ENCODE measurements at regions not wholly inside any gene's neighbourhood (a gene's known extent, or its start where the extent isn't known, plus 50 kb on each side); places are given as distances from the start of the nearest gene placed in this dataset.

DNA sequence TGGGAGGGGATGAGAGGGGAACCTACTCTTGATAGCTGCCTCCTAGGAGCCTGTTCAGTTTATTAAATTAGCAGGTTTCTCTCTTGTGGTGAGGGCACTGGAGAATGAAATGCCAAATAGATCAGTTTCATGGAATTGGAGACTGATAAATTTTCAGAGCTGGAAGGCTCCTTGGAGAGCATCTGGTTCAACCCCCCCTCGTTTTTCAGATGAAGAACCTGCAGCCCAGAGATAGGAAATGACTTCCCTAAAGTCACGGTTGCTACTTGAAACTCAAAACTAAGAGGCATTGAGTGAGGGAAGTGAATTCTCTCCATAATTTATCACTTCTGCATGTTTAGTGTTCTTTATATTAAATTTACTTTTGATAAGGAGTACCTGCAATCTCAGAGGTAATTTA is 366.0 kb upstream of the CCL2 start (continued):
- TF ChIP-seq, protein P1, sequence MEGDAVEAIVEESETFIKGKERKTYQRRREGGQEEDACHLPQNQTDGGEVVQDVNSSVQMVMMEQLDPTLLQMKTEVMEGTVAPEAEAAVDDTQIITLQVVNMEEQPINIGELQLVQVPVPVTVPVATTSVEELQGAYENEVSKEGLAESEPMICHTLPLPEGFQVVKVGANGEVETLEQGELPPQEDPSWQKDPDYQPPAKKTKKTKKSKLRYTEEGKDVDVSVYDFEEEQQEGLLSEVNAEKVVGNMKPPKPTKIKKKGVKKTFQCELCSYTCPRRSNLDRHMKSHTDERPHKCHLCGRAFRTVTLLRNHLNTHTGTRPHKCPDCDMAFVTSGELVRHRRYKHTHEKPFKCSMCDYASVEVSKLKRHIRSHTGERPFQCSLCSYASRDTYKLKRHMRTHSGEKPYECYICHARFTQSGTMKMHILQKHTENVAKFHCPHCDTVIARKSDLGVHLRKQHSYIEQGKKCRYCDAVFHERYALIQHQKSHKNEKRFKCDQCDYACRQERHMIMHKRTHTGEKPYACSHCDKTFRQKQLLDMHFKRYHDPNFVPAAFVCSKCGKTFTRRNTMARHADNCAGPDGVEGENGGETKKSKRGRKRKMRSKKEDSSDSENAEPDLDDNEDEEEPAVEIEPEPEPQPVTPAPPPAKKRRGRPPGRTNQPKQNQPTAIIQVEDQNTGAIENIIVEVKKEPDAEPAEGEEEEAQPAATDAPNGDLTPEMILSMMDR (IDR thresholded peaks at IDR 0.05; ENCODE audit: low read depth, low read length, missing input control) = no peak
- TF ChIP-seq YY1 (IDR thresholded peaks at IDR 0.05) (no peak), HNF4A (conservative IDR thresholded peaks at IDR 0.05) (no peak), FOXA2 (IDR thresholded peaks at IDR 0.05) (no peak), FOXA1 (IDR thresholded peaks at IDR 0.05) (no peak)
- TF ChIP-seq, protein P2, sequence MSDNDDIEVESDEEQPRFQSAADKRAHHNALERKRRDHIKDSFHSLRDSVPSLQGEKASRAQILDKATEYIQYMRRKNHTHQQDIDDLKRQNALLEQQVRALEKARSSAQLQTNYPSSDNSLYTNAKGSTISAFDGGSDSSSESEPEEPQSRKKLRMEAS (IDR thresholded peaks at IDR 0.05) = no peak
- TF ChIP-seq, protein P3, sequence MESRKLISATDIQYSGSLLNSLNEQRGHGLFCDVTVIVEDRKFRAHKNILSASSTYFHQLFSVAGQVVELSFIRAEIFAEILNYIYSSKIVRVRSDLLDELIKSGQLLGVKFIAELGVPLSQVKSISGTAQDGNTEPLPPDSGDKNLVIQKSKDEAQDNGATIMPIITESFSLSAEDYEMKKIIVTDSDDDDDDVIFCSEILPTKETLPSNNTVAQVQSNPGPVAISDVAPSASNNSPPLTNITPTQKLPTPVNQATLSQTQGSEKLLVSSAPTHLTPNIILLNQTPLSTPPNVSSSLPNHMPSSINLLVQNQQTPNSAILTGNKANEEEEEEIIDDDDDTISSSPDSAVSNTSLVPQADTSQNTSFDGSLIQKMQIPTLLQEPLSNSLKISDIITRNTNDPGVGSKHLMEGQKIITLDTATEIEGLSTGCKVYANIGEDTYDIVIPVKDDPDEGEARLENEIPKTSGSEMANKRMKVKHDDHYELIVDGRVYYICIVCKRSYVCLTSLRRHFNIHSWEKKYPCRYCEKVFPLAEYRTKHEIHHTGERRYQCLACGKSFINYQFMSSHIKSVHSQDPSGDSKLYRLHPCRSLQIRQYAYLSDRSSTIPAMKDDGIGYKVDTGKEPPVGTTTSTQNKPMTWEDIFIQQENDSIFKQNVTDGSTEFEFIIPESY (IDR thresholded peaks at IDR 0.05) = no peak
- TF ChIP-seq, protein P4, sequence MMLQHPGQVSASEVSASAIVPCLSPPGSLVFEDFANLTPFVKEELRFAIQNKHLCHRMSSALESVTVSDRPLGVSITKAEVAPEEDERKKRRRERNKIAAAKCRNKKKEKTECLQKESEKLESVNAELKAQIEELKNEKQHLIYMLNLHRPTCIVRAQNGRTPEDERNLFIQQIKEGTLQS (IDR thresholded peaks at IDR 0.05) = no peak

DNA sequence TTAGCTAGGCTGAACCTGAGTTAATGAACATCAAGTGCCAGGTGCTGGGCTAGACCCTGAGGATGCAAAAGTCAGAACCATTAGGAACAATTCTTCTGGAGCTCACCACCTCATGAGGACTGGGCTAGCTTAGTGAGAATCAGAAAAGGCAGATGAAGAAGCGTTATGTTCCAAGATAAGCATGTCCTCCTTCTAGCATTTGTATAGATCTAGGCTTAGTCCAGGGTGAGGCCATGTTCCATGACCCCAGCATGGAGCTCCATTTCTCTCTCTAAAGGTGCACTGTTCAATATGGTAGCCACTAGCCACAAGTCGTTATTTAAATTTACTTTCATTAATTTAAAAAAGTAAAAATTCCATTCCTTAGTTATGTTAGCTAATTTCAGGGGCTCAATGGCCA is 365.3 kb upstream of the CCL2 start:
- no peak for DNase-seq (ENCODE audit: low spot score)
- no peaks in the 10 kb centered on the region for H3K36me3 ChIP-seq (ENCODE audit: control insufficient read depth in 4 of 4, insufficient read depth in 3 of 4, low read depth in 1 of 4, low read length in 3 of 4)
- TF ChIP-seq GABPA (IDR thresholded peaks at IDR 0.05 in 1 of 2, conservative IDR thresholded peaks at IDR 0.05 in 1 of 2) = no peak
- no peak for TF ChIP-seq JUND (IDR thresholded peaks at IDR 0.05)
- H3K27me3 ChIP-seq (ENCODE audit: control insufficient read depth in 4 of 4, insufficient read depth in 4 of 4, low read length in 3 of 4) = peaks cover 0 to 9% (median 0%) of the 10 kb centered on the region in 4 donors
- H3K27ac ChIP-seq (ENCODE audit: low read depth in 1 of 2, low read length in 2 of 2) = no peak overlapping the region
- WGBS = 82% methylated on average over 2 of the region's 2 CpGs
- H3K4me3 ChIP-seq (ENCODE audit: low read depth in 1 of 3, low read length in 3 of 3) = no peak overlapping the region
- no peak overlapping the region for H3K9ac ChIP-seq (ENCODE audit: low read depth in 1 of 2, low read length in 2 of 2)
- H3K9me3 ChIP-seq (ENCODE audit: control insufficient read depth in 4 of 4, low read length in 3 of 4) = no peaks in the 10 kb centered on the region
- no peaks in the 10 kb centered on the region for H3K4me1 ChIP-seq (ENCODE audit: control insufficient read depth in 4 of 4, insufficient read depth in 4 of 4, low read length in 3 of 4)

DNA sequence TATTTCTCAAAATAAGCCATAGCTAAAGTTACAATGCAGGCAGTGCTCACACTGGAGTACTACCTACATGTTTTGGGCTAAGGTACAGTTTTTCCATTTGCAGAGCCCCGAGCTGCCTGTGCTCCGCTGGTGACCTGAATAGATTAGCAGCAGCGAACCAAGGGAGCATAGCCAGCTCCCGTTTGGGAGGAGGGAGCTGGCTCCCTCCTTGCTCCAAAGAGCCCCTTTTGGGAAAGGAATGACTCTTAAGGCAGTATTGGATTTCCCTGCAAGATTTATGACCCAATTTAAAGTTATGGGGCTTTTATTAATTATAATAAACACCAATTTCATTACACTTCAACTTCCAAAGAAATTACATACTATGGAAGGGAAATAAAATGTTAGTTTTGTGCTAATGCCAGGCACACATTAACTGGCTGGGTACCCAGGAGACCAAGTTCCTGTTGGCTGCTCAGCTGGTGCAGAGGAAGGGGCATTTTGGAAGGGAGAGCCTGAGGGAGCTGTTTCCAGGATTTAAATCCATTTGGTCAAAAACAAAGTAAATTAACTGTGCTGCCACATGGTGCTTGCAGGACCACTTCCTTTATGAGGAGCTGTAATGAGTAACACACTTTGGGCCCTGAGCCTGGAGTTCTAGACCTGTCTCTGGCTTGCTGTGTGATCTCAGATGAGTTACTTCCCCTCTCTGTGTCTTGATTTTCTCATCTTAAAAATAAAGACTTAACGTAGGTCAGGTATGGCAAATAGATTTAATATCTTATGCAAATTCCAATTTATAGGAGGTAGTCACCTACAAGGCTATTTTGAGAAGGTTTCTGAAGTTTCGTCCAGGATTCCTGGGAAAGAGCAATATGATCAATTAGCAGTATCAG is 362.1 kb upstream of the CCL2 start:
- Histone ChIP-seq H3K9ac (ENCODE audit: low read depth in 1 of 2, low read length in 2 of 2) (no peak overlapping the region), H3K27ac (ENCODE audit: low read depth in 1 of 2, low read length in 2 of 2) (no peak overlapping the region), H3K36me3 (ENCODE audit: control insufficient read depth in 4 of 4, insufficient read depth in 3 of 4, low read depth in 1 of 4, low read length in 3 of 4) (no peaks in the 10 kb centered on the region), H3K4me1 (ENCODE audit: control insufficient read depth in 4 of 4, insufficient read depth in 4 of 4, low read length in 3 of 4) (no peaks in the 10 kb centered on the region), H3K9me3 (ENCODE audit: control insufficient read depth in 4 of 4, low read length in 3 of 4) (no peaks in the 10 kb centered on the region), H3K27me3 (ENCODE audit: control insufficient read depth in 4 of 4, insufficient read depth in 4 of 4, low read length in 3 of 4) (peaks cover 0 to 6% (median 4%) of the 10 kb centered on the region in 4 donors), H3K4me3 (ENCODE audit: low read depth in 1 of 3, low read length in 3 of 3) (no peak overlapping the region)
- no peak for DNase-seq (ENCODE audit: low spot score)
- 37% methylated on average over 6 of the region's 6 CpGs for WGBS
- TF ChIP-seq RXRA (IDR thresholded peaks at IDR 0.05) (no peak), SP1 (IDR thresholded peaks at IDR 0.05) (no peak)

Data from liver (tissue), 8 donors.